AG09319 (cell line): ENCODE measurements at regions not wholly inside any gene's neighbourhood (a gene's known extent, or its start where the extent isn't known, plus 50 kb on each side); places are given as distances from the start of the nearest gene placed in this dataset.

ENCODE experiments used
- DNase-seq: peaks from one replicate; pipeline ENCODE4 v3.0.0-alpha.2; 2010; ENCODE audit warnings: low read depth; ENCODE audit errors: extremely low read depth
- TF ChIP-seq, protein P1 (sequence below): IDR thresholded peaks from 2 replicates; pipeline ENCODE4 v1.5.1; 2011; ENCODE audit warnings: low read depth, mild to moderate bottlenecking, inconsistent platforms, low read length, moderate library complexity

DNA sequence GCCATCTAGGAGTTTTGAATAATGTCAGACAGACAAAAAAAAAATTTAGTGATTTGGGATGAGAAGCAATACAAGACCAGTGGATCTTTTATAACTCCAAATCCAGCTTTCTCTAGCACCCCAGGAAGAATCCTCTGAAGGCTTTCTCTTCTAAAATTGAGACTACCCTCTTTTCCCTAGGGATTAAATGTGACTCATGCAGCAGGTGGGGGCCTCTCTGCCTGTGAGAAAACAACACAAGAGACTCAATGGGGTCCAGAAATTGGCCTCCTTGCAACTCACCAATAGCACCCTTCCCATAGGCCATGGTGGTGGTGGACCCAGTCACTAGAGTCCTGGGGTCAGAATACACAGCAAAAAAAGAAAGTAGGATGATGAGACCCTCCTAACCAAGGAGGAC, 120.3 kb upstream of the ATP1A1 start:
- TF ChIP-seq, protein P1, sequence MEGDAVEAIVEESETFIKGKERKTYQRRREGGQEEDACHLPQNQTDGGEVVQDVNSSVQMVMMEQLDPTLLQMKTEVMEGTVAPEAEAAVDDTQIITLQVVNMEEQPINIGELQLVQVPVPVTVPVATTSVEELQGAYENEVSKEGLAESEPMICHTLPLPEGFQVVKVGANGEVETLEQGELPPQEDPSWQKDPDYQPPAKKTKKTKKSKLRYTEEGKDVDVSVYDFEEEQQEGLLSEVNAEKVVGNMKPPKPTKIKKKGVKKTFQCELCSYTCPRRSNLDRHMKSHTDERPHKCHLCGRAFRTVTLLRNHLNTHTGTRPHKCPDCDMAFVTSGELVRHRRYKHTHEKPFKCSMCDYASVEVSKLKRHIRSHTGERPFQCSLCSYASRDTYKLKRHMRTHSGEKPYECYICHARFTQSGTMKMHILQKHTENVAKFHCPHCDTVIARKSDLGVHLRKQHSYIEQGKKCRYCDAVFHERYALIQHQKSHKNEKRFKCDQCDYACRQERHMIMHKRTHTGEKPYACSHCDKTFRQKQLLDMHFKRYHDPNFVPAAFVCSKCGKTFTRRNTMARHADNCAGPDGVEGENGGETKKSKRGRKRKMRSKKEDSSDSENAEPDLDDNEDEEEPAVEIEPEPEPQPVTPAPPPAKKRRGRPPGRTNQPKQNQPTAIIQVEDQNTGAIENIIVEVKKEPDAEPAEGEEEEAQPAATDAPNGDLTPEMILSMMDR, result no peak
- no peak for DNase-seq

DNA sequence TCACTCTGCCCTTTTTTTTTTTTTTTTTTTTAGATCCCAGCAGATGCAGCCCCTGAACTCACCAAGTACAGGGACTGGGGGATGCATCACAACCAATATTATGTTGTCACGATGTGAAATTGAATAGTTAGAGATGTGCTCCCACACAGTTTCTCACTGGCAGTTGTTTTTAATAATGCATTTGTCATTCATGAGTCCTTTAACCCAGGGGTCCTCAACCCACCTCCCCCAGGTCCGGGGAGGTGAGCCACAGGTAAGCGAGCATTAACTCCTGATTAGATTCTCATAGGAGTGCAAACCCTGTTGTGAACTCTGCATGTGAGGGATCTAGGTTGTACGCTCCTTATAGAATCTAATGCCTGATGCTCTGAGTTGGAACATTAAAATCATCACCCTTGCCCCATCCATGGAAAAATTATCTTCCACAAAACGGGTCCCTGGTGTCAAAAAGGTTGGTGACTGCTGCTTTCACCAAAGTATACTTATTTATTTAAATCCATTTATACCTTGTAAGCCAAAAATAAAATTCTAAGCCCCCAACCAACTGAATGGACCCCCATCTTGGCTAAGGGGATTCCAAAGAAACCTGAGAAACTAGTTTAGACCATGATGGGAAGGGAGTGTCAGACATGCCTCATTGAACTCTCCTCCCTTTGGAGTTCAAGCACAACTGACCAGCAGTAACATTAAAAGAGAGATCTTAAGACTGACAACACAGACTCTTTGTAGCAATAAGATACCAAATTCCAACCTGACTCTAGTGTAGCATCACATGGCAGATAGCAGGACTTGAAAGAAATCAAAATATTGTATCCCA, 119.3 kb upstream of the ATP1A1 start:
- TF ChIP-seq, protein P1, result no peak
- no peak for DNase-seq

DNA sequence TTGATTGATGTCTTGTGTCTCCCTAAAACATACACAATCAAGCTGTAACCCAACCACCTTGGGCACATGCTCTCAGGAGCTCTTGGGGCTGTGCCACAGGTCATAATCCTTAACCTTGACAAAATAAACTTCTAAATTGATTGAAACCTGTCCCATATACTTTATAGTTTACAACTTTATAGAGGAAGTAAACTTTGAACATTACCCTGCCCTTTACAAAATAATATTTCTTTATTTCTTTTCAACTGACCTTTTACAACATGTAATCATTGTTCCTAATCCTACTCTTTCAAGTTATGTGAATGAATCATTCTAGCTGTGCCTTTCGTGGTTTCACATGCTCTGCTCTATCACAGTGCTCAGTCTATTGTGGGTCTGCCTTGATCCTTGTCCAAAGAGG, 118.3 kb upstream of the ATP1A1 start:
- TF ChIP-seq, protein P1, result no peak
- no peak for DNase-seq

DNA sequence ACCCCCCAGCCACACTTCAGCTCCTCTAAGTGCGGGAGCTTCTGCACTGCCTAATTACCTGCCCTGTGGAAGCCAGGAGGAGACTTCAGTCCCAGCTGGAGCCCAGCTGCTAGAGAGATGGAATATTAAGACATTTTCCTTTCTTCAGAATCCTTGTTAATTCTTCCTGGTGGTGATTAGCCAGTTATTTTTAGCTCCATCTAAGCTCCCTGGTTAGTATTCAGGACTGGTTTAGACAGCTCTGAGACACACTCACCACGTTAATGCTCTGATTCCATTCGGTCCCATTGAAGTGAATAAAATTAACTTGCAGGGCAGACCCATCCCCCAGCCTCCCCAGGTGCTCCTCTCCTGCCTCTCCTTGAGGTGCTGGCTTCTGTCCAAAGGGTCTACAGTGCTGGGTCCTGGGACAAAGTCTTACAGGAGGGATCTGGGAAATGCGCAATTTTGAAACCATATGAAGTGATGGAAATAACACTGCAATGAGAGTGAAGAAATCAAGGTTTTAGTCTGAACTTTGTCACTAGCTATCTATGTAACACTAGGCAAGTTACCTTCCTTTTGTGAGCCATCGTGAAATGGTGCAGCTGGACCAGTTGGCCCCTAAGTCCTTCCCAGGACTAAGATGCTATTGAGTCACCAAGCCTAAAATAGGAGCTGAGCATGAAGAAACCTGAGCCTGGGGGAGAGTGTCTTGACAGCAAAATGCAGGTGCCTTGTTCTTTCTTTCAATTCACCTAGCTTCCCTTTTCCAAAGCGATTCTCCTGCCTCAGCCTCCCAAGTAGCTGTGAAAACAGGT, 117.4 kb upstream of the ATP1A1 start:
- TF ChIP-seq, protein P1, result no peak
- DNase-seq, result no peak

DNA sequence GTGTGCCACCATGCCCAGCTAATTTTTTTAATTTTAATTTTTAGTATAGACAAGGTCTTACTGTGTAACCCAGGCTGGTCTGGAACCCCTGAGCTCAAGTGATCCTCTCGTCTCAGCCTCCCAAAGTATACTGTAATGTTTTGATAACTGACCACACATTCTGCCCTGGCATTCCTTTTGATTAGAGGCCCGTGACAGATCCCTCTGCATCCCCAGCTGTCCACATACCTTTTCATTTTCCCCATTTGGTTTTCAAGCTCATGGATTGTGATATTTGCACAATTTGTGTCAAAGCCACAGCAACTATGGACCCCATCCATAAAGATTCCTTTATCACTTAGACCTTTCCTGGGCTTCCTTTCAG, 116.8 kb upstream of the ATP1A1 start:
- TF ChIP-seq, protein P1, result no peak
- DNase-seq, result no peak

DNA sequence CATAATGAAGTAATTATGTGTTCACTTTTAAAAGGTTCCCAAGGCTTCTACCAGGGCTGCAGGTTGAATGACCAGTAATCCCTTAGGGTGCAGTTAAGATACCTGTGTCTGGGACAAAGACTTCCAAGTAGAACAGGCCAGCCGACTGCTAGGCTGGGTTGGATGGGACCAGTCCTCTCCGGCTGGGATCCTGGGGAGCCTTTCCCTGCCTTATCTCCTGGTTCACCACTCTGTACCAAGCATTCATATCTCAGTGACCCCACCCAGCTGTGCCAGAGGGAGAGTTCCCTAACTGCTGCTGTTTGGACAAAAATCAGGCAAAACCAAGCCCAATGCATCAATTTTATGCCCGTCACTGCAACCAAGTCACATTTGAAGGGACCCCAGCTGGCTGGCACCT, 116.2 kb upstream of the ATP1A1 start:
- no peak for DNase-seq
- TF ChIP-seq, protein P1, result no peak

DNA sequence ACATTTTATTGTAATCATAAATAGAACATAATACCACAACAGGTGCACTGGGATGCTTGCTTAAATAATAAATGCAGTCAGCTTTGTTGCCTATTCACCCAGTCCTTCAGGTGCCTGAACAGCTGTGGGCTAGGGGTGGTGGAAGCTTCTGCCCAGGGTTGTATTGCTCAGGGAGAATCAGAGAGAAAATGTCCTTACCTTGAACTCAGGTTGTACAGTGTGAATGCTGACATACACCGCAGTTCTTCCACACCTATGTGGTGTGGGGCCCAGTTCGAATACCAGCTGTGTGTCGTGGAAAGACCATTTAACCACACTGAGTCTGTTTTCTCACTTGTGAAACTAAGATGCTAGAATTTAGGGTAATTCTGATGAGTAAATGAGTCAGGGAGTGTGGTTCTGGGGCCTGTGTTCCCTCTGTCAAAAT, 115.7 kb upstream of the ATP1A1 start:
- TF ChIP-seq, protein P1, result no peak
- no peak for DNase-seq
